ENCODE measurements at regions not wholly inside any gene's neighbourhood (a gene's known extent, or its start where the extent isn't known, plus 50 kb on each side); places are given as distances from the start of the nearest gene placed in this dataset.

DNA sequence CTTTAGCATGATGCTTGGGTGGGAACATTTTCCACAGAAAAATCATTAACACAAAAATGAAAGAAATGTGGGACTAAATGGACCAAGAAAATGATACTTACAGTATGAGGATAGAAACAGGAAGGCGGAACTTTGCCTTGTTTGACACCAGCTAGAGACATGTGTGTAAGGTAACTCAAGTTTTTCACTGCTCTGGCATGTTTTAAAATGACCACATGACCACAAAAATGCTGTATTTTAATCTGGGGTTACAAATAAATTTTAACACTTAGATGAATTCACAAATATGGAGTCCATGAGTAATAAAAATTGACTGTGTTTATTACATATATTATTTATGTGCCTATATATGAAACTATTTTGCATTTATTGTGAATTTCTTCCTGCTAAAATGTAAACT lies 100.9 kb upstream of the PHYHIPL start:
- TF ChIP-seq CTCF (conservative IDR thresholded peaks at IDR 0.05 in 1 of 2, IDR thresholded peaks at IDR 0.05 in 1 of 2; ENCODE audit: extremely low read depth in 1 of 2, insufficient read depth in 1 of 2, low read depth in 1 of 2, low read length in 2 of 2) (no peak), EZH2 (IDR thresholded peaks at IDR 0.05; ENCODE audit: borderline replicate concordance, low read length) (no peak)

Measured in mammary epithelial cell (primary cell).